HCT116 (cell line): ENCODE measurements at regions not wholly inside any gene's neighbourhood (a gene's known extent, or its start where the extent isn't known, plus 50 kb on each side); places are given as distances from the start of the nearest gene placed in this dataset.

Experiments used
- ATAC-seq: fragments of 200-7000 bp; cut with Tn5 transposase; 2 replicates; pipeline ENCODE4 v1.9.1; 2020; ENCODE audit warnings: mild to moderate bottlenecking, moderate library complexity
- BruUV-seq: library from RNA; stranded (reverse); fragments of 400-500 nt; replicated peaks from 2 replicates; lab custom pipeline; 2021; lab: Mats Ljungman, UMichigan
- CTCF ChIA-PET: fragments of 300-600 bp; sonication (Branson Sonifier 250); formaldehyde crosslinking; loops from one replicate; lab custom pipeline; 2021; ENCODE audit warnings: antibody characterized with exemption; lab: Charles Lee
- POLR2A ChIA-PET: fragments of 300-600, 350-600 bp; sonication (Branson Sonifier 250); formaldehyde crosslinking; loops from one replicate; lab custom pipeline; 2021; ENCODE audit warnings: antibody characterized with exemption; lab: Charles Lee
- RAD21 ChIA-PET, 2 experiments: fragments of 300-600 bp; sonication (Branson Sonifier 250); formaldehyde crosslinking; loops; one replicate each; lab custom pipeline; 2023; ENCODE audit warnings: low total read pairs in 2 of 2; ENCODE audit not compliant: uncharacterized antibody in 2 of 2, unreplicated experiment in 2 of 2, low non-redundant PET in 1 of 2; lab: Charles Lee
- DNase-seq: peaks from one replicate; pipeline ENCODE4 v3.0.0-alpha.2; 2010; ENCODE audit warnings: low read depth, low spot score
- H2AFZ ChIP-seq: fragments of 200-600 bp; shearing (Covaris generic), sonication (generic); 2 replicates; pipeline ENCODE4 v1.6.1; 2017; ENCODE audit warnings: low read depth, mixed run types, mixed read lengths, antibody characterized with exemption, low read length; ENCODE audit not compliant: poor library complexity, severe bottlenecking
- H3K27ac ChIP-seq: 2 replicates; pipeline ENCODE4 v1.5.1; 2012; ENCODE audit warnings: low read depth, low read length
- H3K27me3 ChIP-seq: fragments of 200-600 bp; sonication (generic); 2 replicates; pipeline ENCODE4 v1.6.1; 2016; ENCODE audit warnings: mixed run types, low read length, mixed read lengths; ENCODE audit not compliant: insufficient read depth
- H3K36me3 ChIP-seq, 2 experiments: fragments of 200-500 bp in 1 of 2; fragments of 200-600 bp in 1 of 2; sonication (Bioruptor generic) in 1 of 2; sonication (generic) in 1 of 2; 2 replicates each; pipeline versions ENCODE4 v1.5.1 to v1.6.1; 2014 to 2016; ENCODE audit warnings: low read length in 2 of 2, inconsistent platforms in 1 of 2, mixed read lengths in 1 of 2, mixed run types in 1 of 2; ENCODE audit not compliant: insufficient read depth in 2 of 2, control insufficient read depth in 1 of 2
- H3K4me1 ChIP-seq, 2 experiments: fragments of 200-600 bp in 1 of 2; sonication (generic) in 1 of 2; 2 replicates each; pipeline versions ENCODE4 v1.5.1 to v1.6.1; 2012 to 2017; ENCODE audit warnings: low read length in 2 of 2, inconsistent platforms in 1 of 2, mild to moderate bottlenecking in 1 of 2, mixed read lengths in 1 of 2, mixed run types in 1 of 2, moderate library complexity in 1 of 2; ENCODE audit not compliant: insufficient read depth in 2 of 2, control insufficient read depth in 1 of 2
- H3K4me2 ChIP-seq: fragments of 200-600 bp; sonication (generic); 2 replicates; pipeline ENCODE4 v1.6.1; 2017; ENCODE audit warnings: mixed run types, low read length, mixed read lengths
- H3K4me3 ChIP-seq, 2 experiments: fragments of 200-600 bp in 1 of 2; sonication (generic) in 1 of 2; replicated peaks in 1 of 2; 2 replicates each; pipeline ENCODE4 v1.5.1; 2011 to 2016; ENCODE audit warnings: low read length in 2 of 2, control low read depth in 1 of 2, low read depth in 1 of 2, mild to moderate bottlenecking in 1 of 2, mixed read lengths in 1 of 2, mixed run types in 1 of 2
- H3K79me2 ChIP-seq: fragments of 200-600 bp; sonication (generic); 2 replicates; pipeline ENCODE4 v1.6.1; 2017; ENCODE audit warnings: mild to moderate bottlenecking, mixed run types, low read length, moderate library complexity, mixed read lengths; ENCODE audit not compliant: insufficient read depth
- H3K9ac ChIP-seq: fragments of 200-600 bp; sonication (generic); 2 replicates; pipeline ENCODE4 v1.6.1; 2016; ENCODE audit warnings: low read length, mixed read lengths
- H3K9me2 ChIP-seq: fragments of 200-600 bp; sonication (generic), shearing (Covaris generic); 2 replicates; pipeline ENCODE4 v1.6.1; 2017; ENCODE audit warnings: mixed run types, mild to moderate bottlenecking, moderate library complexity; ENCODE audit not compliant: insufficient read depth
- H3K9me3 ChIP-seq, 2 experiments: fragments of 200-500 bp in 1 of 2; fragments of 200-600 bp in 1 of 2; sonication (Bioruptor generic) in 1 of 2; sonication (generic) in 1 of 2; 2 replicates each; pipeline ENCODE4 v1.6.1; 2014 to 2017; ENCODE audit warnings: low read length in 2 of 2, mixed read lengths in 2 of 2, inconsistent platforms in 1 of 2, low read depth in 1 of 2, mild to moderate bottlenecking in 1 of 2, mixed run types in 1 of 2, moderate library complexity in 1 of 2; ENCODE audit not compliant: control insufficient read depth in 1 of 2, insufficient read depth in 1 of 2
- H4K20me1 ChIP-seq: fragments of 200-600 bp; sonication (generic), shearing (Covaris generic); 2 replicates; pipeline ENCODE4 v1.6.1; 2017; ENCODE audit warnings: mixed run types, mild to moderate bottlenecking, moderate library complexity; ENCODE audit not compliant: insufficient read depth
- ATF3 ChIP-seq: IDR thresholded peaks from 2 replicates; pipeline ENCODE4 v1.6.1; 2012
- CBX3 ChIP-seq: IDR thresholded peaks from 2 replicates; pipeline ENCODE4 v1.6.1; 2012; ENCODE audit warnings: low read depth
- CEBPB ChIP-seq: IDR thresholded peaks from 2 replicates; pipeline ENCODE4 v1.6.1; 2012; ENCODE audit warnings: low read depth
- CTCF ChIP-seq, 3 experiments: fragments of 200-600 bp in 1 of 3; sonication (generic) in 1 of 3; IDR thresholded peaks in 2 of 3; conservative IDR thresholded peaks in 1 of 3; 2 replicates each; pipeline ENCODE4 v1.5.1; 2012 to 2017; ENCODE audit warnings: low read depth in 2 of 3, low read length in 2 of 3, antibody characterized with exemption in 1 of 3, borderline replicate concordance in 1 of 3, control low read depth in 1 of 3, mild to moderate bottlenecking in 1 of 3, mixed read lengths in 1 of 3, mixed run types in 1 of 3, moderate library complexity in 1 of 3; ENCODE audit not compliant: insufficient read depth in 1 of 3
- EGR1 ChIP-seq: IDR thresholded peaks from 2 replicates; pipeline ENCODE4 v1.6.1; 2012; ENCODE audit warnings: low read depth
- FOSL1 ChIP-seq: IDR thresholded peaks from 2 replicates; pipeline ENCODE4 v1.6.1; 2012; ENCODE audit warnings: low read depth
- POLR2A ChIP-seq: IDR thresholded peaks from 2 replicates; pipeline ENCODE4 v1.7.0; 2011; ENCODE audit warnings: borderline replicate concordance; ENCODE audit not compliant: insufficient read depth, insufficient read length; ENCODE audit errors: extremely low read depth
- POLR2AphosphoS5 ChIP-seq: IDR thresholded peaks from 2 replicates; pipeline ENCODE4 v1.6.1; 2011; ENCODE audit warnings: mild to moderate bottlenecking, low read depth, low read length, moderate library complexity
- REST ChIP-seq: IDR thresholded peaks from 2 replicates; pipeline ENCODE4 v1.6.1; 2012; ENCODE audit warnings: low read depth
- SIN3A ChIP-seq: IDR thresholded peaks from 2 replicates; pipeline ENCODE4 v1.6.1; 2012; ENCODE audit warnings: low read depth
- SP1 ChIP-seq: IDR thresholded peaks from 2 replicates; pipeline ENCODE4 v1.6.1; 2012; ENCODE audit warnings: low read depth
- YY1 ChIP-seq: IDR thresholded peaks from 2 replicates; pipeline ENCODE4 v1.6.1; 2011; ENCODE audit warnings: low read length, low read depth, moderate library complexity, mild to moderate bottlenecking; ENCODE audit not compliant: insufficient replicate concordance; ENCODE audit errors: extremely low read depth
- ZNF274 ChIP-seq: fragments of 200-500 bp; sonication (Bioruptor generic); IDR thresholded peaks from 2 replicates; pipeline ENCODE4 v1.6.1; 2014; ENCODE audit warnings: mild to moderate bottlenecking, low read depth, low read length, inconsistent platforms
- intact Hi-C: fragments of 100-400 bp; cut with micrococcal nuclease; formaldehyde crosslinking; loops from 2 replicates; pipeline ENCODE4 v1.10.0; 2022
- TF ChIP-seq, protein P1 (sequence below): IDR thresholded peaks from 2 replicates; pipeline ENCODE4 v1.6.1; 2011; ENCODE audit warnings: mild to moderate bottlenecking, low read length, moderate library complexity; ENCODE audit not compliant: insufficient replicate concordance; ENCODE audit errors: extremely low read depth
- TF ChIP-seq, protein P2 (sequence below): IDR thresholded peaks from 2 replicates; pipeline ENCODE4 v1.6.1; 2012

GRCh38 chr9:86825299-86825698 lies 122.0 kb downstream of the GAS1 start (continued):
- TF ChIP-seq, protein P1, sequence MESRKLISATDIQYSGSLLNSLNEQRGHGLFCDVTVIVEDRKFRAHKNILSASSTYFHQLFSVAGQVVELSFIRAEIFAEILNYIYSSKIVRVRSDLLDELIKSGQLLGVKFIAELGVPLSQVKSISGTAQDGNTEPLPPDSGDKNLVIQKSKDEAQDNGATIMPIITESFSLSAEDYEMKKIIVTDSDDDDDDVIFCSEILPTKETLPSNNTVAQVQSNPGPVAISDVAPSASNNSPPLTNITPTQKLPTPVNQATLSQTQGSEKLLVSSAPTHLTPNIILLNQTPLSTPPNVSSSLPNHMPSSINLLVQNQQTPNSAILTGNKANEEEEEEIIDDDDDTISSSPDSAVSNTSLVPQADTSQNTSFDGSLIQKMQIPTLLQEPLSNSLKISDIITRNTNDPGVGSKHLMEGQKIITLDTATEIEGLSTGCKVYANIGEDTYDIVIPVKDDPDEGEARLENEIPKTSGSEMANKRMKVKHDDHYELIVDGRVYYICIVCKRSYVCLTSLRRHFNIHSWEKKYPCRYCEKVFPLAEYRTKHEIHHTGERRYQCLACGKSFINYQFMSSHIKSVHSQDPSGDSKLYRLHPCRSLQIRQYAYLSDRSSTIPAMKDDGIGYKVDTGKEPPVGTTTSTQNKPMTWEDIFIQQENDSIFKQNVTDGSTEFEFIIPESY, result no peak
- no peak for TF ChIP-seq ZNF274
- TF ChIP-seq, protein P2, sequence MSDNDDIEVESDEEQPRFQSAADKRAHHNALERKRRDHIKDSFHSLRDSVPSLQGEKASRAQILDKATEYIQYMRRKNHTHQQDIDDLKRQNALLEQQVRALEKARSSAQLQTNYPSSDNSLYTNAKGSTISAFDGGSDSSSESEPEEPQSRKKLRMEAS, result no peak
- TF ChIP-seq SIN3A, result no peak
- no peak for TF ChIP-seq YY1
- TF ChIP-seq CEBPB, result no peak

- DNase-seq (no peak), ATAC-seq (no peak)
- BruUV-seq, result no TSS peak
- Histone ChIP-seq H3K27ac (no peak overlapping the region), H3K9me2 (no peaks in the 10 kb centered on the region), H3K4me1 (no peaks in the 10 kb centered on the region), H4K20me1 (no peaks in the 10 kb centered on the region), H3K79me2 (no peaks in the 10 kb centered on the region), H3K4me3 (no peak overlapping the region), H3K9ac (no peak overlapping the region), H2AFZ (no peak overlapping the region), H3K27me3 (peaks cover 43% of the 10 kb centered on the region), H3K4me2 (no peak overlapping the region), H3K9me3 (no peaks in the 10 kb centered on the region; a peak in 1 of 4 replicates), H3K36me3 (no peaks in the 10 kb centered on the region)
- CTCF ChIA-PET, result no interaction called here
- intact Hi-C loops, result no loop called here
- RAD21 ChIA-PET, result no interaction called here
- POLR2A ChIA-PET, result no interaction called here
- TF ChIP-seq YY1, result no peak
- no peak for TF ChIP-seq FOSL1
- TF ChIP-seq POLR2A, result no peak
- TF ChIP-seq CBX3, result no peak
- TF ChIP-seq REST, result no peak
- TF ChIP-seq POLR2AphosphoS5, result no peak
- no peak for TF ChIP-seq CEBPB
- no peak for TF ChIP-seq EGR1
- no peak for TF ChIP-seq SP1
- TF ChIP-seq ZNF274, result no peak
- TF ChIP-seq CTCF (IDR thresholded peaks at IDR 0.05 in 2 of 3, conservative IDR thresholded peaks at IDR 0.05 in 1 of 3; ENCODE audit: borderline replicate concordance in 1 of 3, insufficient read depth in 1 of 3, low read depth in 2 of 3, low read length in 2 of 3), result no peak
- TF ChIP-seq, protein P2, result no peak
- no peak for TF ChIP-seq ATF3
- no peak for TF ChIP-seq SIN3A
Observed at GRCh38 chr9:86822006-86822801, 125.1 kb downstream of the GAS1 start.
